ENCODE measurements at regions not wholly inside any gene's neighbourhood (a gene's known extent, or its start where the extent isn't known, plus 50 kb on each side); places are given as distances from the start of the nearest gene placed in this dataset.
"Not testable (repeated sequence)": the region's sequence is repeated elsewhere in the genome, so short reads cannot be mapped to it uniquely, and the experiment has no call there.

- H2AFZ ChIP-seq (ENCODE audit: low read length, unreplicated experiment): no peak overlapping the region
- H3K27me3 ChIP-seq (ENCODE audit: insufficient read depth, low read length): no peaks in the 10 kb centered on the region
- H3K4me3 ChIP-seq (ENCODE audit: low read depth, low read length): no peak overlapping the region
- H3K36me3 ChIP-seq (ENCODE audit: insufficient read depth, low read length): no peaks in the 10 kb centered on the region
- no peaks in the 10 kb centered on the region for H3K4me1 ChIP-seq (ENCODE audit: control insufficient read depth, insufficient read depth, low read length, unreplicated experiment)
- no peak overlapping the region for H3K27ac ChIP-seq (ENCODE audit: low read depth, low read length)
- no peaks in the 10 kb centered on the region for H3K79me2 ChIP-seq (ENCODE audit: control insufficient read depth, insufficient read depth, low read length, unreplicated experiment)
These were observed 306.6 kb downstream of the SUCLG1 start for GRCh38 chr2:84152462-84152861.

- H3K27me3 ChIP-seq (ENCODE audit: insufficient read depth, low read length): no peaks in the 10 kb centered on the region
- no peaks in the 10 kb centered on the region for H3K4me1 ChIP-seq (ENCODE audit: control insufficient read depth, insufficient read depth, low read length, unreplicated experiment)
- H3K27ac ChIP-seq (ENCODE audit: low read depth, low read length): no peak overlapping the region
- H3K4me3 ChIP-seq (ENCODE audit: low read depth, low read length): no peak overlapping the region
- no peaks in the 10 kb centered on the region for H3K36me3 ChIP-seq (ENCODE audit: insufficient read depth, low read length)
- H2AFZ ChIP-seq (ENCODE audit: low read length, unreplicated experiment): no peak overlapping the region
- no peaks in the 10 kb centered on the region for H3K79me2 ChIP-seq (ENCODE audit: control insufficient read depth, insufficient read depth, low read length, unreplicated experiment)
These were observed 314.7 kb downstream of the SUCLG1 start for GRCh38 chr2:84144345-84144744.

- Histone ChIP-seq H3K27me3 (ENCODE audit: insufficient read depth, low read length) (no peaks in the 10 kb centered on the region), H3K36me3 (ENCODE audit: insufficient read depth, low read length) (no peaks in the 10 kb centered on the region), H3K27ac (ENCODE audit: low read depth, low read length) (no peak overlapping the region), H3K4me1 (ENCODE audit: control insufficient read depth, insufficient read depth, low read length, unreplicated experiment) (no peaks in the 10 kb centered on the region), H3K79me2 (ENCODE audit: control insufficient read depth, insufficient read depth, low read length, unreplicated experiment) (no peaks in the 10 kb centered on the region), H2AFZ (ENCODE audit: low read length, unreplicated experiment) (no peak overlapping the region), H3K4me3 (ENCODE audit: low read depth, low read length) (no peak overlapping the region)
These were observed 322.0 kb downstream of the SUCLG1 start for GRCh38 chr2:84137034-84137433.

- H3K4me1 ChIP-seq (ENCODE audit: control insufficient read depth, insufficient read depth, low read length, unreplicated experiment): no peaks in the 10 kb centered on the region
- H3K4me3 ChIP-seq (ENCODE audit: low read depth, low read length): no peak overlapping the region
- no peaks in the 10 kb centered on the region for H3K36me3 ChIP-seq (ENCODE audit: insufficient read depth, low read length)
- H3K27ac ChIP-seq (ENCODE audit: low read depth, low read length): no peak overlapping the region
- no peak overlapping the region for H2AFZ ChIP-seq (ENCODE audit: low read length, unreplicated experiment)
- no peaks in the 10 kb centered on the region for H3K79me2 ChIP-seq (ENCODE audit: control insufficient read depth, insufficient read depth, low read length, unreplicated experiment)
- H3K27me3 ChIP-seq (ENCODE audit: insufficient read depth, low read length): no peaks in the 10 kb centered on the region
These were observed 326.7 kb downstream of the SUCLG1 start for GRCh38 chr2:84132370-84132769.

- H3K79me2 ChIP-seq (ENCODE audit: control insufficient read depth, insufficient read depth, low read length, unreplicated experiment): no peaks in the 10 kb centered on the region
- no peak overlapping the region for H3K4me3 ChIP-seq (ENCODE audit: low read depth, low read length)
- H3K27me3 ChIP-seq (ENCODE audit: insufficient read depth, low read length): no peaks in the 10 kb centered on the region
- no peaks in the 10 kb centered on the region for H3K4me1 ChIP-seq (ENCODE audit: control insufficient read depth, insufficient read depth, low read length, unreplicated experiment)
- H2AFZ ChIP-seq (ENCODE audit: low read length, unreplicated experiment): no peak overlapping the region
- H3K36me3 ChIP-seq (ENCODE audit: insufficient read depth, low read length): no peaks in the 10 kb centered on the region
- H3K27ac ChIP-seq (ENCODE audit: low read depth, low read length): no peak overlapping the region
These were observed 327.7 kb downstream of the SUCLG1 start for GRCh38 chr2:84131278-84131830.

- Histone ChIP-seq H3K27me3 (ENCODE audit: insufficient read depth, low read length) (no peaks in the 10 kb centered on the region), H3K79me2 (ENCODE audit: control insufficient read depth, insufficient read depth, low read length, unreplicated experiment) (no peaks in the 10 kb centered on the region), H3K4me3 (ENCODE audit: low read depth, low read length) (no peak overlapping the region), H3K4me1 (ENCODE audit: control insufficient read depth, insufficient read depth, low read length, unreplicated experiment) (no peaks in the 10 kb centered on the region), H3K36me3 (ENCODE audit: insufficient read depth, low read length) (no peaks in the 10 kb centered on the region), H3K27ac (ENCODE audit: low read depth, low read length) (no peak overlapping the region), H2AFZ (ENCODE audit: low read length, unreplicated experiment) (no peak overlapping the region)
These were observed 330.1 kb downstream of the SUCLG1 start for GRCh38 chr2:84129018-84129417.

- not testable (repeated sequence) for H3K27me3 ChIP-seq (ENCODE audit: insufficient read depth, low read length); H3K27ac ChIP-seq (ENCODE audit: low read depth, low read length); H3K79me2 ChIP-seq (ENCODE audit: control insufficient read depth, insufficient read depth, low read length, unreplicated experiment); H2AFZ ChIP-seq (ENCODE audit: low read length, unreplicated experiment); H3K4me3 ChIP-seq (ENCODE audit: low read depth, low read length); H3K4me1 ChIP-seq (ENCODE audit: control insufficient read depth, insufficient read depth, low read length, unreplicated experiment); H3K36me3 ChIP-seq (ENCODE audit: insufficient read depth, low read length)
These were observed 331.3 kb downstream of the SUCLG1 start for GRCh38 chr2:84127812-84128211.

- no peaks in the 10 kb centered on the region for H3K27me3 ChIP-seq (ENCODE audit: insufficient read depth, low read length)
- H3K4me1 ChIP-seq (ENCODE audit: control insufficient read depth, insufficient read depth, low read length, unreplicated experiment): no peaks in the 10 kb centered on the region
- H2AFZ ChIP-seq (ENCODE audit: low read length, unreplicated experiment): no peak overlapping the region
- H3K79me2 ChIP-seq (ENCODE audit: control insufficient read depth, insufficient read depth, low read length, unreplicated experiment): no peaks in the 10 kb centered on the region
- H3K27ac ChIP-seq (ENCODE audit: low read depth, low read length): no peak overlapping the region
- no peak overlapping the region for H3K4me3 ChIP-seq (ENCODE audit: low read depth, low read length)
- H3K36me3 ChIP-seq (ENCODE audit: insufficient read depth, low read length): no peaks in the 10 kb centered on the region
These were observed 332.6 kb downstream of the SUCLG1 start for GRCh38 chr2:84126530-84126929.

- H3K27ac ChIP-seq (ENCODE audit: low read depth, low read length): no peak overlapping the region
- H3K4me1 ChIP-seq (ENCODE audit: control insufficient read depth, insufficient read depth, low read length, unreplicated experiment): no peaks in the 10 kb centered on the region
- no peak overlapping the region for H3K4me3 ChIP-seq (ENCODE audit: low read depth, low read length)
- no peaks in the 10 kb centered on the region for H3K27me3 ChIP-seq (ENCODE audit: insufficient read depth, low read length)
- no peaks in the 10 kb centered on the region for H3K79me2 ChIP-seq (ENCODE audit: control insufficient read depth, insufficient read depth, low read length, unreplicated experiment)
- no peaks in the 10 kb centered on the region for H3K36me3 ChIP-seq (ENCODE audit: insufficient read depth, low read length)
- no peak overlapping the region for H2AFZ ChIP-seq (ENCODE audit: low read length, unreplicated experiment)
These were observed 333.0 kb downstream of the SUCLG1 start for GRCh38 chr2:84126084-84126483.

GRCh38 chr2:84116143-84116542, 342.9 kb downstream of the SUCLG1 start:
- no peak overlapping the region for H2AFZ ChIP-seq (ENCODE audit: low read length, unreplicated experiment)
- H3K27ac ChIP-seq (ENCODE audit: low read depth, low read length): no peak overlapping the region
- H3K27me3 ChIP-seq (ENCODE audit: insufficient read depth, low read length): no peaks in the 10 kb centered on the region
- H3K4me3 ChIP-seq (ENCODE audit: low read depth, low read length): no peak overlapping the region
- no peaks in the 10 kb centered on the region for H3K79me2 ChIP-seq (ENCODE audit: control insufficient read depth, insufficient read depth, low read length, unreplicated experiment)
- no peaks in the 10 kb centered on the region for H3K36me3 ChIP-seq (ENCODE audit: insufficient read depth, low read length)
- no peaks in the 10 kb centered on the region for H3K4me1 ChIP-seq (ENCODE audit: control insufficient read depth, insufficient read depth, low read length, unreplicated experiment)

GRCh38 chr2:84115173-84115857, 343.8 kb downstream of the SUCLG1 start:
- no peaks in the 10 kb centered on the region for H3K36me3 ChIP-seq (ENCODE audit: insufficient read depth, low read length)
- no peaks in the 10 kb centered on the region for H3K27me3 ChIP-seq (ENCODE audit: insufficient read depth, low read length)
- H2AFZ ChIP-seq (ENCODE audit: low read length, unreplicated experiment): no peak overlapping the region
- no peak overlapping the region for H3K4me3 ChIP-seq (ENCODE audit: low read depth, low read length)
- H3K79me2 ChIP-seq (ENCODE audit: control insufficient read depth, insufficient read depth, low read length, unreplicated experiment): no peaks in the 10 kb centered on the region
- no peaks in the 10 kb centered on the region for H3K4me1 ChIP-seq (ENCODE audit: control insufficient read depth, insufficient read depth, low read length, unreplicated experiment)
- no peak overlapping the region for H3K27ac ChIP-seq (ENCODE audit: low read depth, low read length)
